Panc1 (cell line): ENCODE measurements at regions not wholly inside any gene's neighbourhood (a gene's known extent, or its start where the extent isn't known, plus 50 kb on each side); places are given as distances from the start of the nearest gene placed in this dataset.

Experiments used
- ATAC-seq: fragments of 200-7000 bp; cut with Tn5 transposase; 2 replicates; pipeline ENCODE4 v1.9.1; 2020; ENCODE audit warnings: mild to moderate bottlenecking, moderate library complexity
- BruUV-seq: library from RNA; stranded (reverse); fragments of 400-500 nt; replicated peaks from 2 replicates; lab custom pipeline; 2021; lab: Mats Ljungman, UMichigan
- CTCF ChIA-PET: fragments of 300-600 bp; sonication (Branson Sonifier 250); formaldehyde crosslinking; loops from one replicate; lab custom pipeline; 2022; ENCODE audit warnings: antibody characterized with exemption; lab: Charles Lee
- POLR2A ChIA-PET: fragments of 300-600 bp; sonication (Branson Sonifier 250); formaldehyde crosslinking; loops from one replicate; lab custom pipeline; 2022; ENCODE audit warnings: antibody characterized with exemption; lab: Charles Lee
- DNase-seq: peaks from one replicate; pipeline ENCODE4 v3.0.0-alpha.2; 2010; ENCODE audit warnings: low read depth, low spot score
- H3K27ac ChIP-seq: 2 replicates; pipeline ENCODE4 v1.5.1; 2011; ENCODE audit warnings: mild to moderate bottlenecking, low read length, inconsistent platforms
- H3K27me3 ChIP-seq: fragments of 200-500 bp; sonication (Bioruptor generic); 2 replicates; pipeline ENCODE4 v1.6.0; 2014; ENCODE audit warnings: low read length, inconsistent platforms; ENCODE audit not compliant: control insufficient read depth, insufficient read depth
- H3K36me3 ChIP-seq: fragments of 200-500 bp; sonication (Bioruptor generic); 2 replicates; pipeline ENCODE4 v1.5.1; 2014; ENCODE audit warnings: inconsistent platforms, mild to moderate bottlenecking, low read length, moderate library complexity; ENCODE audit not compliant: control insufficient read depth, insufficient read depth
- H3K4me1 ChIP-seq: 2 replicates; pipeline ENCODE4 v1.5.1; 2011; ENCODE audit warnings: inconsistent platforms, mild to moderate bottlenecking, low read length, moderate library complexity; ENCODE audit not compliant: control insufficient read depth, insufficient read depth
- H3K4me3 ChIP-seq, 2 experiments: 2 replicates each; pipeline ENCODE4 v1.5.1; 2011 to 2012; ENCODE audit warnings: low read depth in 2 of 2, low read length in 2 of 2, mild to moderate bottlenecking in 2 of 2, inconsistent platforms in 1 of 2, moderate library complexity in 1 of 2
- H3K9me3 ChIP-seq: fragments of 200-500 bp; sonication (Bioruptor generic); 2 replicates; pipeline ENCODE4 v1.5.1; 2014; ENCODE audit warnings: low read depth, mild to moderate bottlenecking, inconsistent platforms, low read length, moderate library complexity; ENCODE audit not compliant: control insufficient read depth, insufficient read depth
- POLR2AphosphoS5 ChIP-seq: IDR thresholded peaks from 2 replicates; pipeline ENCODE4 v1.6.1; 2012; ENCODE audit warnings: mild to moderate bottlenecking, low read depth, low read length, moderate library complexity
- SIN3A ChIP-seq: IDR thresholded peaks from 2 replicates; pipeline ENCODE4 v1.6.1; 2012; ENCODE audit warnings: low read depth, mild to moderate bottlenecking, low read length, moderate library complexity, borderline replicate concordance; ENCODE audit not compliant: insufficient read depth
- TCF7L2 ChIP-seq: IDR thresholded peaks from 2 replicates; pipeline ENCODE4 v1.6.1; 2011; ENCODE audit warnings: mild to moderate bottlenecking, low read depth, low read length, inconsistent platforms
- in situ Hi-C: cut with HindIII; loops from 2 replicates; pipeline ENCODE4 v1.10.0; 2016; ENCODE audit warnings: low sequenced_read_pairs, low pct_unique_long_range_greater_than_20kb
- intact Hi-C: fragments of 100-400 bp; cut with micrococcal nuclease; formaldehyde crosslinking; loops from one replicate; pipeline ENCODE4 v1.10.0; 2022; ENCODE audit not compliant: unreplicated experiment
- TF ChIP-seq, protein P1 (sequence below): fragments of 450-650 bp; IDR thresholded peaks from 2 replicates; pipeline ENCODE4 v1.5.1; 2017; ENCODE audit warnings: mild to moderate bottlenecking
- TF ChIP-seq, protein P2 (sequence below), 2 experiments: IDR thresholded peaks; 2 replicates each; pipeline ENCODE4 v1.6.1; 2011 to 2012; ENCODE audit warnings: low read depth in 2 of 2, control low read depth in 1 of 2, low read length in 1 of 2, mild to moderate bottlenecking in 1 of 2, moderate library complexity in 1 of 2; ENCODE audit not compliant: insufficient read depth in 1 of 2

DNA sequence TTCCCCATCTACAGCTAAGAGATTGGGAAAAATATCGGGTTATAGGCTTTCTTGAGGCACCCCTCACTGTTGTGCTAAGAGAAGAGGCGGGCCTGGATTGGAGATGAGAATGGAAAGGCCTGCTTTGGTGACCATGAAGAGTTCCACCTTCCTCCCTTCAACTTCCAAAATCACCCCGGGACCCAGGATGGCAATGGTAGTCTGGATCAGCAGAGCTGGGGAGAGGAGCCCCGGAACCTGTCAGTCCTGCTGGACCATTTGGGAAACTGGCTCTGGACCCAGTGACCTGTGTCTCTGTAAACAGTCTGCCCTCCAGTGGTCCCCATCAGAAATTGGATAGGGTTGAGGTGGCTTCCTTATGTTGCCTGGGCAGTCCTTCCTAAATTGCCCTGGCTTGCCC lies 1085.6 kb downstream of the KHDRBS2 start:
- Histone ChIP-seq H3K27ac (no peak overlapping the region), H3K9me3 (no peaks in the 10 kb centered on the region), H3K4me1 (no peaks in the 10 kb centered on the region), H3K27me3 (no peaks in the 10 kb centered on the region), H3K4me3 (no peak overlapping the region), H3K36me3 (no peaks in the 10 kb centered on the region)
- intact Hi-C loops = no loop called here
- in situ Hi-C loops = no loop called here
- no peak for TF ChIP-seq SIN3A
- TF ChIP-seq, protein P1, sequence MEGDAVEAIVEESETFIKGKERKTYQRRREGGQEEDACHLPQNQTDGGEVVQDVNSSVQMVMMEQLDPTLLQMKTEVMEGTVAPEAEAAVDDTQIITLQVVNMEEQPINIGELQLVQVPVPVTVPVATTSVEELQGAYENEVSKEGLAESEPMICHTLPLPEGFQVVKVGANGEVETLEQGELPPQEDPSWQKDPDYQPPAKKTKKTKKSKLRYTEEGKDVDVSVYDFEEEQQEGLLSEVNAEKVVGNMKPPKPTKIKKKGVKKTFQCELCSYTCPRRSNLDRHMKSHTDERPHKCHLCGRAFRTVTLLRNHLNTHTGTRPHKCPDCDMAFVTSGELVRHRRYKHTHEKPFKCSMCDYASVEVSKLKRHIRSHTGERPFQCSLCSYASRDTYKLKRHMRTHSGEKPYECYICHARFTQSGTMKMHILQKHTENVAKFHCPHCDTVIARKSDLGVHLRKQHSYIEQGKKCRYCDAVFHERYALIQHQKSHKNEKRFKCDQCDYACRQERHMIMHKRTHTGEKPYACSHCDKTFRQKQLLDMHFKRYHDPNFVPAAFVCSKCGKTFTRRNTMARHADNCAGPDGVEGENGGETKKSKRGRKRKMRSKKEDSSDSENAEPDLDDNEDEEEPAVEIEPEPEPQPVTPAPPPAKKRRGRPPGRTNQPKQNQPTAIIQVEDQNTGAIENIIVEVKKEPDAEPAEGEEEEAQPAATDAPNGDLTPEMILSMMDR = no peak
- TF ChIP-seq TCF7L2 = no peak
- no peak for TF ChIP-seq POLR2AphosphoS5
- TF ChIP-seq, protein P2, sequence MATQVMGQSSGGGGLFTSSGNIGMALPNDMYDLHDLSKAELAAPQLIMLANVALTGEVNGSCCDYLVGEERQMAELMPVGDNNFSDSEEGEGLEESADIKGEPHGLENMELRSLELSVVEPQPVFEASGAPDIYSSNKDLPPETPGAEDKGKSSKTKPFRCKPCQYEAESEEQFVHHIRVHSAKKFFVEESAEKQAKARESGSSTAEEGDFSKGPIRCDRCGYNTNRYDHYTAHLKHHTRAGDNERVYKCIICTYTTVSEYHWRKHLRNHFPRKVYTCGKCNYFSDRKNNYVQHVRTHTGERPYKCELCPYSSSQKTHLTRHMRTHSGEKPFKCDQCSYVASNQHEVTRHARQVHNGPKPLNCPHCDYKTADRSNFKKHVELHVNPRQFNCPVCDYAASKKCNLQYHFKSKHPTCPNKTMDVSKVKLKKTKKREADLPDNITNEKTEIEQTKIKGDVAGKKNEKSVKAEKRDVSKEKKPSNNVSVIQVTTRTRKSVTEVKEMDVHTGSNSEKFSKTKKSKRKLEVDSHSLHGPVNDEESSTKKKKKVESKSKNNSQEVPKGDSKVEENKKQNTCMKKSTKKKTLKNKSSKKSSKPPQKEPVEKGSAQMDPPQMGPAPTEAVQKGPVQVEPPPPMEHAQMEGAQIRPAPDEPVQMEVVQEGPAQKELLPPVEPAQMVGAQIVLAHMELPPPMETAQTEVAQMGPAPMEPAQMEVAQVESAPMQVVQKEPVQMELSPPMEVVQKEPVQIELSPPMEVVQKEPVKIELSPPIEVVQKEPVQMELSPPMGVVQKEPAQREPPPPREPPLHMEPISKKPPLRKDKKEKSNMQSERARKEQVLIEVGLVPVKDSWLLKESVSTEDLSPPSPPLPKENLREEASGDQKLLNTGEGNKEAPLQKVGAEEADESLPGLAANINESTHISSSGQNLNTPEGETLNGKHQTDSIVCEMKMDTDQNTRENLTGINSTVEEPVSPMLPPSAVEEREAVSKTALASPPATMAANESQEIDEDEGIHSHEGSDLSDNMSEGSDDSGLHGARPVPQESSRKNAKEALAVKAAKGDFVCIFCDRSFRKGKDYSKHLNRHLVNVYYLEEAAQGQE (IDR thresholded peaks at IDR 0.05; ENCODE audit: insufficient read depth in 1 of 2, low read depth in 2 of 2, low read length in 1 of 2) = no peak
- CTCF ChIA-PET = no interaction called here
- no TSS peak for BruUV-seq
- ATAC-seq (no peak), DNase-seq (no peak)
- POLR2A ChIA-PET = no interaction called here

DNA sequence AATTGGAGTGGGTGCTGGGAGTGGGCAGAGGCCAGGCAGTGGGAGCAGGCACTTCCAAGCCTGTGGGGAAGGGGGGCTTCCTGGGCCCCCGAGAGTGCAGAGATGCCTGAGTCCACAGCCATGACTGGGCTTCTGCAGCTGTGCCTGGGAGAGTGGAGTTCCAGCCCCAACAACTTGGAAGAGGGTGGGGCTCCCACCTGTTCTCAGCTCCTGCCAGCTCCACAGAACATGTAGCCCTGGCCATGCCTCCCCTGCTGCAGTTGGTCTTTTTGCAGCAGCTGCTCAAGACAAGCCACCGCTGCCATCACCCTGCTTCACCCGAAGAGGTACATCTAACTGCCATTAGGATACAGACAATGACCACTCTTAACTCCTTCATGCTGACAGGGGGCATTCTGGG lies 1092.3 kb downstream of the KHDRBS2 start:
- ChIA-PET POLR2A (no interaction called here), CTCF (no interaction called here)
- Histone ChIP-seq H3K9me3 (no peaks in the 10 kb centered on the region), H3K4me3 (no peak overlapping the region), H3K27ac (no peak overlapping the region), H3K27me3 (no peaks in the 10 kb centered on the region), H3K36me3 (no peaks in the 10 kb centered on the region), H3K4me1 (no peaks in the 10 kb centered on the region)
- ATAC-seq = no peak
- intact Hi-C loops (no loop called here), in situ Hi-C loops (no loop called here)
- TF ChIP-seq, protein P2 (IDR thresholded peaks at IDR 0.05; ENCODE audit: insufficient read depth in 1 of 2, low read depth in 2 of 2, low read length in 1 of 2) = no peak
- TF ChIP-seq TCF7L2 (no peak), POLR2AphosphoS5 (no peak), SIN3A (no peak)
- TF ChIP-seq, protein P1 = no peak
- DNase-seq = no peak
- no TSS peak for BruUV-seq
